SH-SY5Y (cell line): ENCODE measurements at regions not wholly inside any gene's neighbourhood (a gene's known extent, or its start where the extent isn't known, plus 50 kb on each side); places are given as distances from the start of the nearest gene placed in this dataset.

Source experiments
- GATA2 ChIP-seq: IDR thresholded peaks from 2 replicates; pipeline ENCODE4 v1.6.1; 2011; ENCODE audit warnings: mild to moderate bottlenecking, low read depth, low read length
- GATA3 ChIP-seq: IDR thresholded peaks from 2 replicates; pipeline ENCODE4 v1.6.1; 2011; ENCODE audit warnings: low read depth, mild to moderate bottlenecking, low read length, moderate library complexity

DNA sequence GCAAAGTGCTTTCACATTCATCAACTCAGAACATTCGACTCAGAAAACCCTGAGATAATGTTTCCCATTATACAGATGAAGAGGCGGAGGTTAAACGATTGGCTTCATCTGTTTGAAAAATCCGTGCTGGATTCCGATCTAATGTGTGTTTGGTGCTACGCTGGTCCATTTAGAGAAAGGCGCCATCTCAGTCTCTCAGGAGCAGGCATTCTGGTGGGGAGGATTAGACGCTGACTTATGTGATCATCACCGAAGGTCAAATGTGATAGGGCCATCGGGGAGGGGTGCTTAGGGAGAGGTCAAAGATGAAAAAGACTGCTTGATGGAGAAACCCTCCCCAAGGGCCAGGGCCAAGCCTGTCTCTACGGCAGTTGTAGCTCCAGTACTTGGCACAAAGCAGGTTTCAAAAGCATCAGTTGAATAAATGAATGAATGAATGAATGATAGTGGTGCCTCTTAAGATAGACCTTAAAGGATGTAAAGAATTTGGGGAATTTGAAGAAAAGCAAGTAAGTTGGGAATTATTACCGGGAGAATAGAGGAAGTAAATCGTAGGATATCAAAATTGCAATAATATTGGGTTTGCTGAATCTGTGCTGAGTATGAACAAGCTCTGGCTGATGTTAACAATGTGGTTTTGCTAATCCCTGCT, 160.6 kb upstream of the SHB start:
- TF ChIP-seq GATA2 (no peak), GATA3 (no peak)
